KMS-11 (cell line): ENCODE measurements at regions not wholly inside any gene's neighbourhood (a gene's known extent, or its start where the extent isn't known, plus 50 kb on each side); places are given as distances from the start of the nearest gene placed in this dataset.
"Not testable (repeated sequence)": the region's sequence is repeated elsewhere in the genome, so short reads cannot be mapped to it uniquely, and the experiment has no call there.

Experiments used
- H2AFZ ChIP-seq: fragments of 200-600 bp; sonication (generic); 2 replicates; pipeline ENCODE4 v1.6.1; 2016; ENCODE audit warnings: antibody characterized with exemption, mixed run types, low read depth
- H3K27ac ChIP-seq: fragments of 200-600 bp; sonication (generic); 2 replicates; pipeline ENCODE4 v1.6.1; 2016; ENCODE audit warnings: mild to moderate bottlenecking, mixed run types
- H3K27me3 ChIP-seq: fragments of 200-600 bp; sonication (generic); 2 replicates; pipeline ENCODE4 v1.6.1; 2017; ENCODE audit warnings: mild to moderate bottlenecking, low read depth, mixed run types, moderate library complexity; ENCODE audit not compliant: insufficient read depth
- H3K36me3 ChIP-seq: fragments of 200-600 bp; sonication (generic); 2 replicates; pipeline ENCODE4 v1.6.1; 2017; ENCODE audit warnings: mild to moderate bottlenecking, mixed run types; ENCODE audit not compliant: insufficient read depth
- H3K4me1 ChIP-seq: fragments of 200-600 bp; sonication (generic); 2 replicates; pipeline ENCODE4 v1.6.1; 2016; ENCODE audit warnings: mild to moderate bottlenecking, low read depth, mixed run types; ENCODE audit not compliant: poor library complexity, severe bottlenecking
- H3K4me2 ChIP-seq: fragments of 200-600 bp; sonication (generic); 2 replicates; pipeline ENCODE4 v1.7.0; 2016; ENCODE audit warnings: mild to moderate bottlenecking, mixed run types
- H3K4me3 ChIP-seq: fragments of 200-600 bp; sonication (generic); IDR thresholded peaks from 2 replicates; pipeline ENCODE4 v1.6.1; 2017; ENCODE audit warnings: low read depth, low read length, mixed read lengths; ENCODE audit not compliant: insufficient read depth
- H3K79me2 ChIP-seq: fragments of 200-600 bp; sonication (generic); 2 replicates; pipeline ENCODE4 v1.6.1; 2016; ENCODE audit warnings: low read depth, mixed run types; ENCODE audit not compliant: insufficient read depth
- H3K9ac ChIP-seq: fragments of 200-600 bp; sonication (generic); 2 replicates; pipeline ENCODE4 v1.6.1; 2016; ENCODE audit warnings: mild to moderate bottlenecking, mixed run types
- H4K20me1 ChIP-seq: fragments of 200-600 bp; sonication (generic); 2 replicates; pipeline ENCODE4 v1.6.1; 2016; ENCODE audit warnings: mild to moderate bottlenecking, mixed run types; ENCODE audit not compliant: insufficient read depth
- CTCF ChIP-seq: fragments of 200-600 bp; sonication (generic); conservative IDR thresholded peaks from 2 replicates; pipeline ENCODE4 v1.6.1; 2017; ENCODE audit warnings: low read depth, mild to moderate bottlenecking, antibody characterized with exemption, low read length, moderate library complexity, mixed read lengths

- no peak for TF ChIP-seq CTCF
- H3K27me3 ChIP-seq: no peaks in the 10 kb centered on the region
- no peaks in the 10 kb centered on the region for H3K36me3 ChIP-seq
- H3K27ac ChIP-seq: no peak overlapping the region
- no peaks in the 10 kb centered on the region for H3K79me2 ChIP-seq
- H3K4me2 ChIP-seq: no peak overlapping the region
- H3K4me1 ChIP-seq: no peaks in the 10 kb centered on the region
- H2AFZ ChIP-seq: no peak overlapping the region
- H4K20me1 ChIP-seq: no peaks in the 10 kb centered on the region
- no peak overlapping the region for H3K4me3 ChIP-seq
- H3K9ac ChIP-seq: no peak overlapping the region
Measured at GRCh38 chr1:208485512-208485911, 241.3 kb upstream of the PLXNA2 start.

GRCh38 chr1:208486677-208487076, 242.5 kb upstream of the PLXNA2 start:
- H4K20me1 ChIP-seq: no peaks in the 10 kb centered on the region
- no peaks in the 10 kb centered on the region for H3K36me3 ChIP-seq
- H3K27me3 ChIP-seq: no peaks in the 10 kb centered on the region
- H2AFZ ChIP-seq: no peak overlapping the region
- no peaks in the 10 kb centered on the region for H3K4me1 ChIP-seq
- TF ChIP-seq CTCF: no peak
- no peak overlapping the region for H3K27ac ChIP-seq
- H3K79me2 ChIP-seq: no peaks in the 10 kb centered on the region
- H3K9ac ChIP-seq: no peak overlapping the region
- H3K4me3 ChIP-seq: no peak overlapping the region
- no peak overlapping the region for H3K4me2 ChIP-seq

GRCh38 chr1:208488432-208488831, 244.2 kb upstream of the PLXNA2 start:
- not testable (repeated sequence) for H3K27ac ChIP-seq, H4K20me1 ChIP-seq, H3K9ac ChIP-seq, H3K4me1 ChIP-seq, H2AFZ ChIP-seq, H3K79me2 ChIP-seq, H3K27me3 ChIP-seq, H3K4me2 ChIP-seq, H3K4me3 ChIP-seq, H3K36me3 ChIP-seq

- H3K4me2 ChIP-seq: no peak overlapping the region
- H3K9ac ChIP-seq: no peak overlapping the region
- no peaks in the 10 kb centered on the region for H3K36me3 ChIP-seq
- TF ChIP-seq CTCF: no peak
- H2AFZ ChIP-seq: no peak overlapping the region
- no peak overlapping the region for H3K27ac ChIP-seq
- H3K79me2 ChIP-seq: no peaks in the 10 kb centered on the region
- no peaks in the 10 kb centered on the region for H4K20me1 ChIP-seq
- no peak overlapping the region for H3K4me3 ChIP-seq
- H3K4me1 ChIP-seq: no peaks in the 10 kb centered on the region
- no peaks in the 10 kb centered on the region for H3K27me3 ChIP-seq
Measured at GRCh38 chr1:208496467-208497371, 252.5 kb upstream of the PLXNA2 start.

GRCh38 chr1:208497866-208498541, 253.8 kb upstream of the PLXNA2 start:
- no peak for TF ChIP-seq CTCF
- Histone ChIP-seq H3K27ac (no peak overlapping the region), H2AFZ (no peak overlapping the region), H3K79me2 (no peaks in the 10 kb centered on the region), H3K9ac (no peak overlapping the region), H4K20me1 (no peaks in the 10 kb centered on the region), H3K27me3 (no peaks in the 10 kb centered on the region), H3K4me3 (no peak overlapping the region), H3K4me2 (no peak overlapping the region), H3K4me1 (no peaks in the 10 kb centered on the region), H3K36me3 (no peaks in the 10 kb centered on the region)
